ENCODE measurements at regions not wholly inside any gene's neighbourhood (a gene's known extent, or its start where the extent isn't known, plus 50 kb on each side); places are given as distances from the start of the nearest gene placed in this dataset.

GRCh38 chr11:70002433-70002832 is 75.7 kb upstream of the ANO1 start:
- intact Hi-C loops (cut with DNase I; ENCODE audit: low total_unique reads): loop anchor here (5.0 kb wide), 1 partner anchor 200 kb away; no protein-coding TSS in a partner anchor
- no peaks in the 10 kb centered on the region for H3K4me1 ChIP-seq
- H3K36me3 ChIP-seq: no peaks in the 10 kb centered on the region
- no peak overlapping the region for H3K27ac ChIP-seq
- TF ChIP-seq POLR2AphosphoS5 (IDR thresholded peaks at IDR 0.05): no peak
- no peak for TF ChIP-seq POLR2A (IDR thresholded peaks at IDR 0.05)
- no peak for TF ChIP-seq CTCF (IDR thresholded peaks at IDR 0.05)
- no peaks in the 10 kb centered on the region for H3K9me3 ChIP-seq
- H3K27me3 ChIP-seq: no peaks in the 10 kb centered on the region
- DNase-seq (ENCODE audit: low spot score in 2 of 2): no peak
- no peak overlapping the region for H3K4me3 ChIP-seq

GRCh38 chr11:70005107-70005818 is 72.9 kb upstream of the ANO1 start:
- no peak for DNase-seq (ENCODE audit: low spot score in 2 of 2)
- Histone ChIP-seq H3K27ac (no peak overlapping the region), H3K4me1 (no peaks in the 10 kb centered on the region), H3K27me3 (no peaks in the 10 kb centered on the region), H3K4me3 (no peak overlapping the region), H3K36me3 (no peaks in the 10 kb centered on the region), H3K9me3 (no peaks in the 10 kb centered on the region)
- intact Hi-C loops (cut with DNase I; ENCODE audit: low total_unique reads): no loop called here
- no peak for TF ChIP-seq POLR2AphosphoS5 (IDR thresholded peaks at IDR 0.05)
- no peak for TF ChIP-seq POLR2A (IDR thresholded peaks at IDR 0.05)
- no peak for TF ChIP-seq CTCF (IDR thresholded peaks at IDR 0.05)

DNA sequence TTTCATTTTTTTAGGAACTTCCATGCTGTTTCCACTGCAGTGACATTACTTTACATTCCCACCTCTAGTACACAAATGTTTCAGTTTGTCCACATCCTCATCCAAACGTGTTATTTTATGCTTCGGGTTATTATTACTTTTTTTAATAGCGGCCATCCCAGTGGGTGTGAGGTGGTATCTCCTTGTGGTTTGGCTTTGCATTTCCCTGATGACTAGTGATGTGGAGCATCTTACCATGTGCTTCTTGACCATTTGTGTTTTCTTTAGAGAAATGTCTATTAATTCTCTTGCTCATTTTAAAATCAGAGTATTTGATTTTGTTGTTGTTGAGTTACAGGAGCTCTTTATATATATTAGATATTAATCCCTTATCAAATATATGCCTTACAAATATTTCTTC is 70.3 kb upstream of the ANO1 start:
- no peaks in the 10 kb centered on the region for H3K9me3 ChIP-seq
- DNase-seq (ENCODE audit: low spot score in 2 of 2): no peak
- H3K36me3 ChIP-seq: no peaks in the 10 kb centered on the region
- H3K4me3 ChIP-seq: no peak overlapping the region
- H3K4me1 ChIP-seq: no peaks in the 10 kb centered on the region
- H3K27me3 ChIP-seq: no peaks in the 10 kb centered on the region
- no peak overlapping the region for H3K27ac ChIP-seq
- TF ChIP-seq POLR2A (IDR thresholded peaks at IDR 0.05) (no peak), POLR2AphosphoS5 (IDR thresholded peaks at IDR 0.05) (no peak), CTCF (IDR thresholded peaks at IDR 0.05) (no peak)
- intact Hi-C loops (cut with DNase I; ENCODE audit: low total_unique reads): no loop called here

GRCh38 chr11:70010774-70011173 is 67.3 kb upstream of the ANO1 start:
- no peaks in the 10 kb centered on the region for H3K36me3 ChIP-seq
- H3K4me3 ChIP-seq: no peak overlapping the region
- no peak overlapping the region for H3K27ac ChIP-seq
- TF ChIP-seq POLR2A (IDR thresholded peaks at IDR 0.05) (no peak), POLR2AphosphoS5 (IDR thresholded peaks at IDR 0.05) (no peak), CTCF (IDR thresholded peaks at IDR 0.05) (no peak)
- H3K9me3 ChIP-seq: no peaks in the 10 kb centered on the region
- no peaks in the 10 kb centered on the region for H3K4me1 ChIP-seq
- no peaks in the 10 kb centered on the region for H3K27me3 ChIP-seq
- intact Hi-C loops (cut with DNase I; ENCODE audit: low total_unique reads): no loop called here
- DNase-seq (ENCODE audit: low spot score in 2 of 2): no peak

DNA sequence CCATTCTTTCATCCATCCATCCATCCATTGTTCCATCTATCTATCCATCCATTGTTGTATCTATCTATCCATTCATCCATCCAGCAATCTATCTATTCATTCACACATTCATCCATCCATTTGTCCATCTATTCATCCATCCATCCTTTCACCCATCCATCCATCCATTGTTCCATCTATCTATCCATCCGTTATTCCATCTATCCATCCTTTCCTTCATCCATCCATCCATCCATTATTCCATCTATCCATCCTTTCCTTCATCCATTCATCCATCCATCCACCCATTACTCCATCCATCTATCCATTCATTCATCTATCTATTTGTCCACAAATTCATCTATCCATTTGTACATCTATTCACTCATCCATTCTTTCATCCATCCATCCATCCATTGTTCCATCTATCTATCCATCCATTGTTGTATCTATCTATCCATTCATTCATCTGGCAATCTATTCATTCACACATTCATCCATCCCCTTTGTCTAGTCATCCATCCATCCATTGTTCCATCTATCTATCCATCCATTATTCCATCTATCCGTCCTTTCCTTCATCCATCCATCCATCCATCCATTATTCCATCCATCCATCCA is 65.9 kb upstream of the ANO1 start:
- no peak for TF ChIP-seq CTCF (IDR thresholded peaks at IDR 0.05)
- TF ChIP-seq POLR2A (IDR thresholded peaks at IDR 0.05): no peak
- no peak for TF ChIP-seq POLR2AphosphoS5 (IDR thresholded peaks at IDR 0.05)
- no peak for DNase-seq (ENCODE audit: low spot score in 2 of 2)
- Histone ChIP-seq H3K4me3 (no peak overlapping the region), H3K4me1 (no peaks in the 10 kb centered on the region), H3K9me3 (no peaks in the 10 kb centered on the region), H3K36me3 (no peaks in the 10 kb centered on the region), H3K27me3 (no peaks in the 10 kb centered on the region), H3K27ac (no peak overlapping the region)
- intact Hi-C loops (cut with DNase I; ENCODE audit: low total_unique reads): no loop called here

All from breast epithelium (tissue), 4 donors.